Bone marrow (tissue), 2 donors: ENCODE measurements at regions not wholly inside any gene's neighbourhood (a gene's known extent, or its start where the extent isn't known, plus 50 kb on each side); places are given as distances from the start of the nearest gene placed in this dataset.
"Not testable (repeated sequence)": the region's sequence is repeated elsewhere in the genome, so short reads cannot be mapped to it uniquely, and the experiment has no call there.

ENCODE experiments used
- DNase-seq, 2 donors: peaks; one replicate each; lab custom pipeline; 2025; lab: John Stamatoyannopoulos, UW

GRCh38 chr6:144683216-144684070 lies 398.3 kb downstream of the UTRN start:
- DNase-seq, result no peak

DNA sequence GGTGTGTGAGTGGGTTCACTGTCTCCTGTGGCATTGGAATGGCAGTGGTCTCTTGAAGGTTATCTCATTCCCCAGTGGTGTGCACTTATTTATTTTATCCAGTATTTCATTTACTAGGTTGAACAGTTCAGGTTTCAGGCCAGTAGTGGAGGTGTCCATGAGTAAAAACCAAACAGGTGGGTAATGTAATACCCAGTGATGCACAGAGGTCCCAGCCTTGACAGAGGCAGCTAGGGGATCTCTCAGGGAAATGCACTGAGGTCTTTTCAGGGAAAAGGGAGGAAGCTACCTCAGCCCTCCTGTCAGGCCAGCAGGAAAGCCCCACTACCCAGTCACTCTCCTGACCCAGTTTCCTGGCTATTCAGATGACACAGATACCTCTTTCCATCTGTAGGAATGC lies 403.6 kb downstream of the UTRN start:
- DNase-seq, result no peak

GRCh38 chr6:144689503-144690040 lies 404.4 kb downstream of the UTRN start:
- DNase-seq, result no peak

GRCh38 chr6:144690133-144690532 lies 405.0 kb downstream of the UTRN start:
- DNase-seq, result no peak

GRCh38 chr6:144690666-144691065 lies 405.5 kb downstream of the UTRN start:
- no peak for DNase-seq

DNA sequence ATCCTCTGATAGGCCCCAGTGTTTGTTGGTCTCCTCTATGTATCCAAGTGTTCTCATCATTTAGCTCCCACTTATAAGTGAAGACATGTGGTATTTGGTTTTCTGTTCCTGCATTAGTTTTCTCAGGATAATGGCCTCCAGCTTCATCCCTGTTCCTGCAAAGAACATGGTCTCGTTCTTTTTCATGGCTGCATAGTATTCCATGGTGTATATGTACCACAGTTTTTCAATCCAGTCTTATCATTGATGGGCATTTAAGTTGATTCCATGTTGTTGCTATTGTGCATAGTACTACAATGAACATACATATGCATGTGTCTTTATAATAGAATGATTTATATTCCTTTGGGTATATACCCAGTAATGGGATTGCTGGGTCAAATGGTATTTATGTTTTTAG lies 406.9 kb downstream of the UTRN start:
- DNase-seq, result not testable (repeated sequence)

DNA sequence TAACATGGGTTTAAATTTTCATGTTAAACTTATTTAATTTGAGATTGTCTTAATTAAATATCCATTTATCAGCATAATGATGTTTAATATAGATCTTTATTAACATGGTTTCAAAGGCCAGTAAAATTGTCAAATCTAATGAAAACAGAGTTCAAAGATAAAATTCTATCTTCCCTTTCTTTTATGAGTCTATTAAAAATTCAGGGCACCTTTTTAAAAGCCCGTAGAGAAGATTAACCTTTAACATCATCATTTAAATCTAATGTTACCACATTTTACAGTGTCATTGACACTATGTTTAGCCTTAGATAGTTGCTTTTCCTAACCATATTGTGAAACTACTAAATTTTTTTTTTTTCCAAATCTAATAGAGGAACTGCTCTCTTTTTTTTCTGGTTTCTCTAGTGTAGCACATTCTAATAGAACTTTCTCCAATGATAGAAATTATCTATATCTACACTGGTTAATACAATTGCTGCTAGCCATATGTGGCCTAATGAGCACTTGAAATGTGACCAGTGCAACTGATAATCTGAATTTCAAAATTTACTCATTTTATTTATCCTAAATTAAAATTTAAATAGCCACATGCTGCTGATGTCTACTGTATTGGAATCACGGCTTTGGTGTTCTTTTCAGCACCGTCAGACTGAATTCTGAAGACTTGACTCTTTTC lies 410.9 kb downstream of the UTRN start:
- DNase-seq, result no peak

GRCh38 chr6:144696610-144697368 lies 411.7 kb downstream of the UTRN start:
- no peak for DNase-seq

DNA sequence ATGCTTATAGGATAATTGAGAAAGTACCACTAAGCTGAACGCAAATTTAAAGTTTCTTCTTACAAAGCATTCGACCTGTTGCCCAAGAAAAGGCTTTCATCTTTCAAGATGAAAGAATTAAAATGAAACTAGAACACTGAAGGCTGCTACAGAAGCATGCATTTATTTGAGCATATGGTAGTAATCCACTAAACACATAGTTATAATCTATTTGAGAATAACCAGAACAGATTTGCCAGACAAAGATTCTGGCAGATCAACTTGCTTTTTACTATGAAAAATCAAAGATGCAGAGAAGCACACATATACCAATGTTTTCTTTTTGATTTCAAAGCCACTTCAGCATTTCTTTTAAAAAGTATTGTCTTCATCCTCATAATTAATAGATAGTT lies 412.2 kb downstream of the UTRN start:
- no peak for DNase-seq

DNA sequence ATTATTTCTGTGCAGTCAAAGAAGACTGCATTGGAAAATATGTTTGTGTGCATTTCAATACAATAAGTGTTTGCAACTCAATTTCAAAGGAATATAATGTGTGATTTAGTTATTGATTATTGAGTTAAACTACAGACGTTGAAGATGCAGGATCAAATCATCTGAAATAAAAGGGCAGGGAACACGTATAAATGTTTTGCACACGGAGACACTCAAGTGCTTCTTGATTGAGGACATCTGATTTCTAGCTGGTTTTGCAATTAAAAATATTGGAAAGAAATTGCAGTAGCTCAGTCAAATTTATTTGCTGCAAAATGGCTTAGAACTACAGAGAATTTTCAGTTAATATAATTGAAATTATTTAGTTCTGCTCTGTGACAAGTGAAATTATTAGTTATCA lies 412.7 kb downstream of the UTRN start:
- DNase-seq, result no peak

DNA sequence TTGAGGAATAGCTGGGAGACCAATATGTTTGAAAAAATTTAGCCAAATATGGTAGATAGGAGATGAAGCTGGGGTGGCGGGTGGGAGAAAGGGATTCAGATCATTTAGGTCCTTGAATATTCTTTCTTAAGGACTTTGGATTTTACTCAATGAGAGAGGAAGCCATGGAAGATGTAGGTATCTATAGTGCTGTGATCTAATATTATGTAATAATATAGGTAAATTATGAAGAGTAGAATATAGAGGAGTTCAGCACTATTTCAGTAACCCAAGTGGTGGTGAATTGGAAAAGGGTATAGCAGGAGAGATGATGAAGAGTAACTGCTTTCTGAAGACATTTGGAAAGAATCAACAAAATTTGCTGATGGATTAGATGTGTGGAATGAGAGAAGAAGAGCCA lies 417.6 kb downstream of the UTRN start:
- no peak for DNase-seq

GRCh38 chr6:144710207-144710606 lies 425.1 kb downstream of the UTRN start:
- DNase-seq, result no peak

- no peak for DNase-seq
Measured at GRCh38 chr6:144711661-144712060, 426.5 kb downstream of the UTRN start.

DNA sequence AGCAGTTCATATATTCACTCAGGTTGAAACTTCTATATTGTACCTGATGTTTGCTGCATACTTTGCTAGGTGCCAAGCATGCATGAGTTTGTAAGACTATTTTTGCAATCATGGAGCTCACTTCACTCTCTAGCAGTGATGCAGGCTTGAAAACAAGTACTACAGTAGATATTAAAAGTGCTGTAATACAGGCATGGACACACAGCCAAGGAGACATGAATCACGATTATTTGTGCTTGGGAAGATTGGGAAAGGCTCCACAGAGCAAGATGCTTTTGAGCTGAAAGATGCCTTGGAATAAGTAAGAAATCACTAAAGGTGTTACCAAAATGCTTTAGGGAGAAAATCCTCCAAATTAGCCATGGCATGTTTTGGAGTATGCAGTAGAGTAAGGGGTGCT lies 427.4 kb downstream of the UTRN start:
- DNase-seq, result no peak

DNA sequence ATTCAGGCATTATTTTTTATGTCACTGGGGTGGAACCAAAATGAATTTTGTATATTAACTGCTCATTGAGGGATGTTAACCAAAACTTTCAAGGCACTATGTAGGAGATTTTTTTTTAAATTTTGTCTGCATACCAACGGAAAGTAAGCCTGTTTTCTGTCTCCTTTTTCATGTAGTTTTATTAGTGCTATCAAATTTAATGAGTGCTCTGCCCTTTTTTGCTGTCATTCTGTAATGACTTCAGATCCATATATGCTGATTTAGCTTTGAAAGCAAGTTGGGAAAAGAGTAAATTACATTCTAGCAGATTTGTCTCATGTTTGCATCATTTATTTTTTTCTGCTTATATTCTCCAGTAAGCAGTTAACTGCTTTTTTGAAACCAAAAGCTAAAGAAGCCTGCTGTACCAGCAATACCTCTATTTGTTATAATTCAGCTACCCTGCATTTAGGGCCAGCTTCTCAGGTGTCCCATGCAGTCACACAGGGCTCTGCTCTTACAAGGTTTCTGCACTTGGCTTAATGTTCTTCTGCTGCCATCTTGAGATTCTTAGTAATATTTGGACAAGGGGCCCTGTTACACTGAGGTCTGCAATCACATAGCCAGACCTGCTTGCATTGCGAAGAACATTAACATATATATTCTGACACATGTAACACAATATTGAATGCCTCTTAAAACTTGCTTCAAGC lies 429.0 kb downstream of the UTRN start:
- no peak for DNase-seq

DNA sequence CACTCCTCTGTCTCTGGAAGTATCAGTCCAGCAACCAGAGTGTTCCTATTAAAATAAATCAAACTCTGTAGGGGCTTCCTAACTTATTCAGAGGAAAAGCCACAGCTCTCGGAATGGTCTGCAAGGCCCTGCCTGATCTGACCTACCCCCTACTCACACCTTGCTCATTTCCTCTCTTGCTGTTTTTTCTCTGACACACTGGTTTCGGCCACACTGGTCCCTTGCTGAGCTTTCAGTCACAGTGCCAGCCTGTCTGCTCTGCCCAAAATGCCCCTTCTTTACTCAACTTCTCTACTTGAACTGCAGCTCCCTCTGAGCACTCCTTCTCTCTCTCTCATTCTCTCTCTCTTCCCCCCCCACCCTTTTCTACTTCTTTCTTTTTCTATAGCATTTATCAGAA lies 430.2 kb downstream of the UTRN start:
- DNase-seq, result no peak

DNA sequence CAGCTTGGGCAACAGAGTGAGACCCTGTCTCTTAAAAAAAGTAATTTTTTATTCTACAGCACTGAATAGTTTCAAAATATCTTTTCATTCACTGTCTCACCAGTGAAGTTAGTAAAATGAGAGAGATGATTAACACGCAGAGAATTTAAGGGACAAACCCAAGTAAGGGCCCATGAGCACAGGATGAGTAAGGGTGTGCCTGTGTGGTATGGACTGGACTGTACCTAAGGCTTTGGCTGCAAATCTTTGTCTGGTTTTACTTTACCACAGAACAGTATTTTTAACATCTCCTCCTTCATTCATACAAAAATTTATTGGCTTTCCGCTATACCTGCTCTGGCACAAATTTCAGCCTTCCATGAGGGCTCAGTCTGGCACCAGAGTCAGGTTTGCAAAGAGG lies 433.3 kb downstream of the UTRN start:
- no peak for DNase-seq

DNA sequence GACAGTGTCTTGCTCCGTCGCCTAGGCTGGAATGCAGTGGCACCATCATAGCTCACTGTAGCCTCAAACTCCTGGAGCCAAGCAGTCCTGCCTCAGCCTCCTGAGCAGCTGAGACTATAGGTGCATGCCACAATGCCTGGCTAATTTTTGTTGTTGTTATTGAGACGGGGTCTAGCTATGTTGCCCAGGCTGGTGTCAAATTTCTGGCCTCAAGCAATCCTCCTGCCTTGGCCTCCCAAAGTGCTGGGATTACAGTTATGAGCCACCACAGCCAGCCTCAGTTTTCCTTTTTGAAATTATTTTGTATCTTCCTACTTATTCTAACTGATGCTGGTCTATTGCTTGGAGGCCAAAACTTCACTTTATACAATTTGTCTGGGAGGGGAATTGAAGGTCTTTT lies 436.1 kb downstream of the UTRN start:
- DNase-seq, result no peak

DNA sequence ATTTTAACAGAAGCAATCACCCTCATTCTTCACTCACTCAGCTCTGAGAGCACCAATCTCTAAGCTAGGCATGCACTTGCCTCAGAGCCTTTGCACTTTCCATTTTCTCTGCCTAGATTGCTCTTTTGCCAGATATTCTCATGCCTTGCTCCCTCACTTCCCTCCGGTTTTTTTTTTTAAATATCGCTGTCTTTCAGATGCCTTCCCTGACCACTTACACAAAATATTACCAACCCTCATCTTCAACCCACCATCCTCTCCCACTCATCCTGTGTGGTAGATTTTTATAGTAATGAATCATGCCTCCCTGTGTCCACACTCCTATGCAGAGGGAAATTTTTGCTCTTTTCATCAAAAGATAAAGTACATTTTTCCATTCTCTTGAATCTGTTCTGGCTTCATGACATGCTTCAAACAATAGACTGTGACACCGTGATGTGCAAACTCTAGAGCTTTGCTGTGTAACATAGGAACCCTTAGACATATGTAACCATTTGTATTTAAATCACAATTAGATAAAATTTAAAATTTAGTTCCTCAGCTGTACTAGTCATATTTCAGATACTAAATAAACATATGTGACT lies 437.1 kb downstream of the UTRN start:
- DNase-seq, result no peak

DNA sequence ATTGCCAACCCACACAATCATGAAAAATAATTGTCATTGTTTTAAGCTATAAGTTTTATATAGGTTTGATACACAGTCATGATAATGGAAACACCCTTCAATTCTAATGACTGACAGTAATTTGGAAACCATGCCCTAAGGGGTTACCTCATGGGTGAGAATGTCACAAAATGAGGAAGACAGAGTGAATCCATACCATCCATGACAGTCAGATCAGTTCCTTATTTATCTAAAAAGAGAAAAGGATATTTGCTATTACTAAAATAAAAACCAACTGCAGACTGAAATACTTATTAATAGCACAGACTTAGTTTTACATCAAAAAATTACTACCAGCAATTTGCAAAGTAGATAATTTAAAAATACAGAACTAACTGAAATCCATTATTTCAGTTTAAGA lies 437.8 kb downstream of the UTRN start:
- no peak for DNase-seq

DNA sequence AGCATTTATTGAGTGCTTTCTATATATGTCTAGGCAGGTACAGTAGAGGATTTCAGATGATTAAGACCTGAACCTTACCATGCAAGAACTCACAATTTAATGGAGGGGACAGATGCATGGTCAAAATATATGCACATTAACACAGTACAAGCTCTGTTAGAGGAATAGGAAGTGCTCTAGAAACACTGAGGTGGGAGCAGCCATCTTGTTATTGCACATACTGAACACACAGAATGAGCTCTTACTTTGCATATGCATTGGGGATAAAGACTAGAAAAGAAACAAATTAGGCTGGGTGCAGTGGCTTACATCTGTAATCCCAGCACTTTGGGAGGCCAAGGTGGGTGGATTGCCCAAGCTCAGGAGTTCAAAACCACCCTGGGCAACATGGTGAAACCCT lies 438.3 kb downstream of the UTRN start:
- no peak for DNase-seq

DNA sequence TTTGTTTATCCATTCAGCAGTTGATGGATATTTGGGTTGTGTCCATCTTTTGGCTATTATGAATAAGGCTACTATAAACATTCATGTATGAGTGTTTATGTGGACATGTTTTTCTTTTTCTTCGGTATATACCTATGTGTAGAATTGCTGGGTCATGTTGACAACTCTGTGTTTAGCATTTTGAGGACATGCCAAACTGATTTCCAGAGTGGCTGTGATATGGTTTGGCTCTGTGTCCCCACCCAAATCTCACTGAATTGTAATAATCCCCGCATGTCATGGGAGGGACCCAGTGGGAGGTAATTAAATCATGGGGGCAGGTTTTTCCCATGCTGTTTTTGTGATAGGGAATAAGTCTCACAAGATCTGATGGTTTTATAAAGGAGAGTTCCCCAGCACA lies 439.7 kb downstream of the UTRN start:
- DNase-seq, result no peak
